HepG2 (cell line): ENCODE measurements at regions not wholly inside any gene's neighbourhood (a gene's known extent, or its start where the extent isn't known, plus 50 kb on each side); places are given as distances from the start of the nearest gene placed in this dataset.

Source experiments
- CAMTA2 ChIP-seq: sonication (generic); formaldehyde crosslinking; IDR thresholded peaks from 2 replicates; pipeline ENCODE4 v1.4.0; 2020; ENCODE audit warnings: mild to moderate bottlenecking, missing genetic modification reagents, borderline replicate concordance
- KDM6A ChIP-seq: IDR thresholded peaks from 2 replicates; pipeline ENCODE4 v1.6.1; 2016; ENCODE audit warnings: low read depth
- NFIB ChIP-seq: sonication (generic); formaldehyde crosslinking; IDR thresholded peaks from 2 replicates; pipeline ENCODE4 v1.9.0; 2021; ENCODE audit warnings: missing genetic modification reagents, mild to moderate bottlenecking, borderline replicate concordance
- ZBTB40 ChIP-seq, 2 experiments: fragments of 450-650 bp in 1 of 2; sonication (generic) in 1 of 2; formaldehyde crosslinking in 1 of 2; IDR thresholded peaks; 2 replicates each; pipeline versions ENCODE4 v1.6.1 to v1.8.0; 2016 to 2022; ENCODE audit warnings: antibody characterized with exemption in 1 of 2, mild to moderate bottlenecking in 1 of 2, missing genetic modification reagents in 1 of 2
- ZBTB7B ChIP-seq: sonication (generic); formaldehyde crosslinking; IDR thresholded peaks from 2 replicates; pipeline ENCODE4 v1.4.0; 2020; ENCODE audit warnings: missing genetic modification reagents
- ZNF101 ChIP-seq: sonication (generic); formaldehyde crosslinking; IDR thresholded peaks from 2 replicates; pipeline ENCODE4 v1.4.0; 2020; ENCODE audit warnings: mild to moderate bottlenecking, low read depth, missing genetic modification reagents, borderline replicate concordance
- ZNF17 ChIP-seq: sonication (generic); formaldehyde crosslinking; IDR thresholded peaks from 2 replicates; pipeline ENCODE4 v1.5.0; 2020; ENCODE audit warnings: mild to moderate bottlenecking, missing genetic modification reagents
- ZNF512B ChIP-seq: sonication (generic); formaldehyde crosslinking; IDR thresholded peaks from 2 replicates; pipeline ENCODE4 v1.5.1; 2020; ENCODE audit warnings: missing genetic modification reagents, mild to moderate bottlenecking, borderline replicate concordance
- TF ChIP-seq, protein P1 (sequence below): sonication (generic); formaldehyde crosslinking; IDR thresholded peaks from 2 replicates; pipeline ENCODE4 v1.5.0; 2020; ENCODE audit warnings: mild to moderate bottlenecking, missing genetic modification reagents, borderline replicate concordance

DNA sequence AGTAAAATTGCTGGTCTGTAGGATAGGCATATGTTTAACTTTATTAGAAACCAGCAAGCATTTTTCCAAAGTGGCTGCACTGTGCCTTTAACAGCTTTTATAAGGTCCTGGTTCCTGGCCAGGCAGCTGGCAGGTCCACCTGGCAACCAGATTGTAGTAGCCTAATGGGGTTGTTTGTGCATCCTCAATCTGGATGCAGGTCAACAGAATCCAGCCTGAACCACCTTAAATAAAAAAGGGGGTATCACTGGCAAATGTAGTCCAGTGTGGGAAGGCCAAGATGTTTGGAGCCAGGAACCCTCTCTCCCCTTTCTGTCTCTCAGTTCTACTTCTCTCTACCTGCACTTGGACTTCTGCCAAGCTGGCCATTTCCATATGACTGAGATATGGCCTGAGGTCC, 200.3 kb downstream of the ZNF621 start (continued):
- TF ChIP-seq ZNF512B (CRISPR knock-in tag) (no peak), ZNF101 (CRISPR knock-in tag) (no peak), CAMTA2 (CRISPR knock-in tag) (no peak), ZBTB40 (IDR thresholded peaks at IDR 0.05) (no peak), ZBTB40 (CRISPR knock-in tag; IDR thresholded peaks at IDR 0.05) (no peak), ZBTB7B (no peak), NFIB (no peak), KDM6A (CRISPR knock-in tag) (no peak), ZNF17 (no peak)
- TF ChIP-seq, protein P1, sequence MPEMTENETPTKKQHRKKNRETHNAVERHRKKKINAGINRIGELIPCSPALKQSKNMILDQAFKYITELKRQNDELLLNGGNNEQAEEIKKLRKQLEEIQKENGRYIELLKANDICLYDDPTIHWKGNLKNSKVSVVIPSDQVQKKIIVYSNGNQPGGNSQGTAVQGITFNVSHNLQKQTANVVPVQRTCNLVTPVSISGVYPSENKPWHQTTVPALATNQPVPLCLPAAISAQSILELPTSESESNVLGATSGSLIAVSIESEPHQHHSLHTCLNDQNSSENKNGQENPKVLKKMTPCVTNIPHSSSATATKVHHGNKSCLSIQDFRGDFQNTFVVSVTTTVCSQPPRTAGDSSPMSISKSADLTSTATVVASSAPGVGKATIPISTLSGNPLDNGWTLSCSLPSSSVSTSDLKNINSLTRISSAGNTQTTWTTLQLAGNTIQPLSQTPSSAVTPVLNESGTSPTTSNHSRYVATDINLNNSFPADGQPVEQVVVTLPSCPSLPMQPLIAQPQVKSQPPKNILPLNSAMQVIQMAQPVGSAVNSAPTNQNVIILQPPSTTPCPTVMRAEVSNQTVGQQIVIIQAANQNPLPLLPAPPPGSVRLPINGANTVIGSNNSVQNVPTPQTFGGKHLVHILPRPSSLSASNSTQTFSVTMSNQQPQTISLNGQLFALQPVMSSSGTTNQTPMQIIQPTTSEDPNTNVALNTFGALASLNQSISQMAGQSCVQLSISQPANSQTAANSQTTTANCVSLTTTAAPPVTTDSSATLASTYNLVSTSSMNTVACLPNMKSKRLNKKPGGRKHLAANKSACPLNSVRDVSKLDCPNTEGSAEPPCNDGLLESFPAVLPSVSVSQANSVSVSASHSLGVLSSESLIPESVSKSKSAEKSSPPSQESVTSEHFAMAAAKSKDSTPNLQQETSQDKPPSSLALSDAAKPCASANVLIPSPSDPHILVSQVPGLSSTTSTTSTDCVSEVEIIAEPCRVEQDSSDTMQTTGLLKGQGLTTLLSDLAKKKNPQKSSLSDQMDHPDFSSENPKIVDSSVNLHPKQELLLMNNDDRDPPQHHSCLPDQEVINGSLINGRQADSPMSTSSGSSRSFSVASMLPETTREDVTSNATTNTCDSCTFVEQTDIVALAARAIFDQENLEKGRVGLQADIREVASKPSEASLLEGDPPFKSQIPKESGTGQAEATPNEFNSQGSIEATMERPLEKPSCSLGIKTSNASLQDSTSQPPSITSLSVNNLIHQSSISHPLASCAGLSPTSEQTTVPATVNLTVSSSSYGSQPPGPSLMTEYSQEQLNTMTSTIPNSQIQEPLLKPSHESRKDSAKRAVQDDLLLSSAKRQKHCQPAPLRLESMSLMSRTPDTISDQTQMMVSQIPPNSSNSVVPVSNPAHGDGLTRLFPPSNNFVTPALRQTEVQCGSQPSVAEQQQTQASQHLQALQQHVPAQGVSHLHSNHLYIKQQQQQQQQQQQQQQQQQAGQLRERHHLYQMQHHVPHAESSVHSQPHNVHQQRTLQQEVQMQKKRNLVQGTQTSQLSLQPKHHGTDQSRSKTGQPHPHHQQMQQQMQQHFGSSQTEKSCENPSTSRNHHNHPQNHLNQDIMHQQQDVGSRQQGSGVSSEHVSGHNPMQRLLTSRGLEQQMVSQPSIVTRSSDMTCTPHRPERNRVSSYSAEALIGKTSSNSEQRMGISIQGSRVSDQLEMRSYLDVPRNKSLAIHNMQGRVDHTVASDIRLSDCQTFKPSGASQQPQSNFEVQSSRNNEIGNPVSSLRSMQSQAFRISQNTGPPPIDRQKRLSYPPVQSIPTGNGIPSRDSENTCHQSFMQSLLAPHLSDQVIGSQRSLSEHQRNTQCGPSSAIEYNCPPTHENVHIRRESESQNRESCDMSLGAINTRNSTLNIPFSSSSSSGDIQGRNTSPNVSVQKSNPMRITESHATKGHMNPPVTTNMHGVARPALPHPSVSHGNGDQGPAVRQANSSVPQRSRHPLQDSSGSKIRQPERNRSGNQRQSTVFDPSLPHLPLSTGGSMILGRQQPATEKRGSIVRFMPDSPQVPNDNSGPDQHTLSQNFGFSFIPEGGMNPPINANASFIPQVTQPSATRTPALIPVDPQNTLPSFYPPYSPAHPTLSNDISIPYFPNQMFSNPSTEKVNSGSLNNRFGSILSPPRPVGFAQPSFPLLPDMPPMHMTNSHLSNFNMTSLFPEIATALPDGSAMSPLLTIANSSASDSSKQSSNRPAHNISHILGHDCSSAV (CRISPR knock-in tag): no peak
